IPS-18c (cell line): ENCODE measurements at regions not wholly inside any gene's neighbourhood (a gene's known extent, or its start where the extent isn't known, plus 50 kb on each side); places are given as distances from the start of the nearest gene placed in this dataset.
"Not testable (repeated sequence)": the region's sequence is repeated elsewhere in the genome, so short reads cannot be mapped to it uniquely, and the experiment has no call there.

ENCODE experiments used
- H3K4me3 ChIP-seq: 2 replicates; pipeline ENCODE4 v1.7.0; 2013; ENCODE audit warnings: low read depth, mild to moderate bottlenecking, low read length, moderate library complexity; ENCODE audit not compliant: insufficient read depth
- H3K9me3 ChIP-seq: one replicate; pipeline ENCODE4 v1.6.1; 2013; ENCODE audit warnings: mild to moderate bottlenecking, low read length, moderate library complexity; ENCODE audit not compliant: control insufficient read depth, insufficient read depth

GRCh38 chr15:39025321-39025720 lies 460.7 kb upstream of the RASGRP1 start:
- Histone ChIP-seq H3K4me3 (no peak overlapping the region), H3K9me3 (peaks cover 2% of the 10 kb centered on the region)

- H3K9me3 ChIP-seq: no peaks in the 10 kb centered on the region
- no peak overlapping the region for H3K4me3 ChIP-seq
Measured at GRCh38 chr15:39025881-39026280, 461.3 kb upstream of the RASGRP1 start.

GRCh38 chr15:39028069-39028468 lies 463.5 kb upstream of the RASGRP1 start:
- Histone ChIP-seq H3K4me3 (no peak overlapping the region), H3K9me3 (no peaks in the 10 kb centered on the region)

GRCh38 chr15:39029741-39030140 lies 465.1 kb upstream of the RASGRP1 start:
- H3K4me3 ChIP-seq: no peak overlapping the region

GRCh38 chr15:39030291-39031070 lies 465.9 kb upstream of the RASGRP1 start:
- H3K9me3 ChIP-seq: no peaks in the 10 kb centered on the region
- H3K4me3 ChIP-seq: no peak overlapping the region

More at GRCh38 chr15:39029741-39030140, 465.1 kb upstream of the RASGRP1 start:
- no peaks in the 10 kb centered on the region for H3K9me3 ChIP-seq

GRCh38 chr15:39031596-39031995 lies 467.0 kb upstream of the RASGRP1 start:
- no peak overlapping the region for H3K4me3 ChIP-seq
- no peaks in the 10 kb centered on the region for H3K9me3 ChIP-seq

GRCh38 chr15:39034816-39035215 lies 470.2 kb upstream of the RASGRP1 start:
- H3K9me3 ChIP-seq: no peaks in the 10 kb centered on the region
- no peak overlapping the region for H3K4me3 ChIP-seq

GRCh38 chr15:39037611-39038010 lies 473.0 kb upstream of the RASGRP1 start:
- H3K4me3 ChIP-seq, H3K9me3 ChIP-seq: not testable (repeated sequence)

GRCh38 chr15:39040861-39041260 lies 476.2 kb upstream of the RASGRP1 start:
- no peaks in the 10 kb centered on the region for H3K9me3 ChIP-seq
- no peak overlapping the region for H3K4me3 ChIP-seq

GRCh38 chr15:39041979-39042495 lies 477.4 kb upstream of the RASGRP1 start:
- H3K9me3 ChIP-seq: no peaks in the 10 kb centered on the region
- no peak overlapping the region for H3K4me3 ChIP-seq

- no peaks in the 10 kb centered on the region for H3K9me3 ChIP-seq
- H3K4me3 ChIP-seq: no peak overlapping the region
Measured at GRCh38 chr15:39051626-39052322, 487.2 kb upstream of the RASGRP1 start.

GRCh38 chr15:39052323-39052705 lies 487.7 kb upstream of the RASGRP1 start:
- H3K4me3 ChIP-seq: no peak overlapping the region
- H3K9me3 ChIP-seq: no peaks in the 10 kb centered on the region

- H3K4me3 ChIP-seq: no peak overlapping the region
- no peaks in the 10 kb centered on the region for H3K9me3 ChIP-seq
Measured at GRCh38 chr15:39053480-39053879, 488.9 kb upstream of the RASGRP1 start.

GRCh38 chr15:39054128-39054732 lies 489.6 kb upstream of the RASGRP1 start:
- H3K4me3 ChIP-seq: no peak overlapping the region
- H3K9me3 ChIP-seq: no peaks in the 10 kb centered on the region

GRCh38 chr15:39056357-39056756 lies 491.7 kb upstream of the RASGRP1 start:
- no peaks in the 10 kb centered on the region for H3K9me3 ChIP-seq
- H3K4me3 ChIP-seq: no peak overlapping the region

GRCh38 chr15:39058351-39059131 lies 493.9 kb upstream of the RASGRP1 start:
- H3K4me3 ChIP-seq: no peak overlapping the region
- no peaks in the 10 kb centered on the region for H3K9me3 ChIP-seq

- Histone ChIP-seq H3K9me3 (no peaks in the 10 kb centered on the region), H3K4me3 (no peak overlapping the region)
Measured at GRCh38 chr15:39059917-39060316, 495.3 kb upstream of the RASGRP1 start.
